Activated naive CD8-positive, alpha-beta T cell (primary cell): ENCODE measurements at regions not wholly inside any gene's neighbourhood (a gene's known extent, or its start where the extent isn't known, plus 50 kb on each side); places are given as distances from the start of the nearest gene placed in this dataset.

Source experiments
- H3K27ac Mint-ChIP-seq: one replicate; pipeline ENCODE4 v1.8.0; 2021; ENCODE audit warnings: mixed read lengths
- H3K27me3 Mint-ChIP-seq: one replicate; pipeline ENCODE4 v1.8.0; 2021; ENCODE audit warnings: mixed read lengths
- H3K36me3 Mint-ChIP-seq: one replicate; pipeline ENCODE4 v1.8.0; 2021; ENCODE audit warnings: mixed read lengths
- H3K4me1 Mint-ChIP-seq: one replicate; pipeline ENCODE4 v1.8.0; 2021; ENCODE audit warnings: low read depth, mixed read lengths
- H3K4me3 Mint-ChIP-seq: one replicate; pipeline ENCODE4 v1.8.0; 2021; ENCODE audit warnings: mild to moderate bottlenecking, mixed read lengths
- H3K9me3 Mint-ChIP-seq: one replicate; pipeline ENCODE4 v1.8.0; 2021; ENCODE audit warnings: low read depth, mixed read lengths

DNA sequence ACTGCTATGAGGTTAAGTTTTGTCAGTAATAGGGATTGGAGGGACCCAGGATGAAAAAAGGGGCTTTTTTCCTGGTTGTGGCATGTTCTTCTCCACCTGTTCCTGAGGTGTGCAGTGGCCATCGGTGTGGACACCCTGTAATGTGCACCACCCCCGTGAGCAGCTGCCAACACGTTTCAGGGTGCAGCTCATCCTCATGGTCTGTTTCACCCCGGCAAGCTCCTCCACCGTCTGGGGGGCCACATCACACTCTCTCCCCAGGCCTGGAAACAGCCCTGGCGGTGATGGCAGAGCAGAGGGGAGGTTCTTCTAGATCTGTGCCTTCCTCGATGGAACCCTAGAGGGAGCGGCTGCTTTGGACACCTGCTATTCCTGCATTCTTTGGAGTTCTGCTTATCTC lies 435.4 kb downstream of the MATN1 start:
- Mint-ChIP-seq H3K4me3 (no peak overlapping the region), H3K4me1 (peaks cover 8% of the 10 kb centered on the region), H3K36me3 (no peaks in the 10 kb centered on the region)

DNA sequence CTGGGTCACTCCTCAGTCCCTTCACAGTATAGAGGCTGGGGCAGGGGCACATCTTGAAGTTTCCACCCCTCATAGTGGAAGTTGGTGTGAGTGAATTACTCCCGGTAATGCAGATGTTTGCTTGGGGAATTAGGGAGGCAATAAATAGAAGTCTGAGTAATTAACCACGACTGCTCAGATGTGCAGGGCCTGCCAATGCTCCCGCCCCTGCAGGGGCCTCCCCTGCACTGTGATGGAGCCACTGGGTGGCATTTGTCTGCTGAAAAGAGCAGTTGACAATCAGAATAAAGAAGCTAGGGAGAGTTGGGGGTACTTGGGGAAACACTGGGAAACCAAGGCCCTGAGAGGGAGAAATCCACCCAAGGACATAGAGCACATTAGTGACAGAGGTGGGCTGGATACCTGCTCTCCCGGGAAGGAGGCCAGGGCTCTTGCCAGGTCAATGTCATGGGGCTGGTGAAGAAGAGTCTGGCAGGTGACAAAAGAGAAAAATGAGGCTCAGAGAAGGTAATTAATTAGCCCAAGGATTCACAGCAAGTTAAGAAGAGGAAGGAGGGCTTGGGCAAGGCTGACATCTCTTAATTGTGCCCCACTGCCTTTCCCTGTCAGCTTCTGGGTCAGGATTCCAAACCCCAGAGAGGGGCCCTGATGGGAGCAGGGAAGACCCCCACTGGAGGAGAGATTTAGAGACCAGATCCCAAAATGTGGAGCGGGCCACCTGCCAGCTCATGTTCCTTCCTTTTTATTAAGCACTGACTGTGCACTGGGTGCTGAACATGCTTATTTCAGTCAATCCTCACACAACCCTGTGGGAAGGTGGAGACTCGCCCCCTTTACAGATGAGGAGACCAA lies 436.2 kb downstream of the MATN1 start:
- Mint-ChIP-seq H3K4me3 (no peak overlapping the region), H3K9me3 (no peaks in the 10 kb centered on the region), H3K36me3 (no peaks in the 10 kb centered on the region), H3K27me3 (peaks cover 8% of the 10 kb centered on the region), H3K27ac (no peak overlapping the region), H3K4me1 (peaks cover 14% of the 10 kb centered on the region)

More for the DNA sequence above, 435.4 kb downstream of the MATN1 start:
- Mint-ChIP-seq H3K9me3 (no peaks in the 10 kb centered on the region), H3K27ac (no peak overlapping the region), H3K27me3 (peaks cover 8% of the 10 kb centered on the region)

DNA sequence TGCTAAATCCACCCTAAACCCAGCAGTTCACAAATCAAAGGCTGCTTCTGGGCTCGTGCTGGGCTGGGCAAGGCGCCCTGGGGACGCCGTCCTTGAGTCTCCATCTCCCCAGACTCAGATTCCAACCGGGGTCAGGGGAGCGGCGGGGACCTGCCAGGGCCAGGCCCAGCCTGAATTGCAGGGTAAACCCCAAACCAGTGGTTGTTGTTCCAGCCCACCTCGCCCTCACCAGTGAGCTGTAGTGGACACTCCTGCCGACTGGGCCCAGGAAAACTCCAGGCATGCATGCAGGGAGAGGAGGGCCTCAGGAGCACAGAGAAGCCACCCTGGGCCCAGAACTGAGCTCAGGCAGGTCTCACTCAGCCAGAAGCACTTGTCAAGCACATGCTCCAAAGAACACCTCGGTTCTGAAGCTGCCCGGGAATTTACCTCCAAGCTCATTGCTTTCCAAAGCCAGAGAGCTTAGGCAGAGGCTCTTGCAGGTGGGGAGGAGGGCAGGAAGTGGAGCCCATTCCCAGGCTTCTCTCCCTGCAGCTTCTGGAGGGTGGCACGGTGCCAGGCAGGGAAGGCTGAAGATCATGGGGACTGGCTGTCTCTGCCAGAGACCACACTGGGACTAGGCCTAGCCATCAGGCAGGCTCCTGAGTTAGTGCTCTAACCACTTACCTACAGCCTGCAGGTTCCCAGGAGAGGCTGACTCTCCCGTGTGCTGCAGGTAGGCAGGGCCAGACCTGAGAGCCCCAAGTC lies 437.0 kb downstream of the MATN1 start:
- Mint-ChIP-seq H3K4me3 (no peak overlapping the region), H3K36me3 (no peaks in the 10 kb centered on the region), H3K9me3 (no peaks in the 10 kb centered on the region), H3K4me1 (peaks cover 15% of the 10 kb centered on the region), H3K27ac (no peak overlapping the region), H3K27me3 (peaks cover 8% of the 10 kb centered on the region)

DNA sequence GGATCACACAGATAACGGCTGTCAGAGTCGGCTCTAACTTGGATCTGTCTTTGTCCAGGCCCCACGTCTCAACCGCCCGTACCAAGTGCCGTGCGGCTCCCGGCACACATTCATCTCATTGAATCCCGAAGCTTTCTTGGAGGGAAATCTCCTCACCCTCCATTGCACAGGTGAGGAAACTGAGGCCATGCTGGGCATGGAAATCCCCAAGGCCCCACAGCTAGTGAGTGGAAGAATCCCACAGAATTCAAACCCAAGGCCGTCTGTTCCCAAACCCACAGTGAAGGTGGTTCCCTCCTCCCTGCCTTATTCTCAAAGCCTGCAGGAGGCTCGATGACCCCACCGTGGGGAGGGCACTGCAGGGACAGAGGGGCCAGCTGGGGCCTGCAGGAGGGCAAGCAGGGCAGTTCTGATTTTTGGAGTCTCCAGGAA lies 437.9 kb downstream of the MATN1 start:
- Mint-ChIP-seq H3K4me3 (no peak overlapping the region), H3K4me1 (peaks cover 15% of the 10 kb centered on the region), H3K9me3 (no peaks in the 10 kb centered on the region), H3K36me3 (no peaks in the 10 kb centered on the region), H3K27me3 (peaks cover 6% of the 10 kb centered on the region), H3K27ac (no peak overlapping the region)

DNA sequence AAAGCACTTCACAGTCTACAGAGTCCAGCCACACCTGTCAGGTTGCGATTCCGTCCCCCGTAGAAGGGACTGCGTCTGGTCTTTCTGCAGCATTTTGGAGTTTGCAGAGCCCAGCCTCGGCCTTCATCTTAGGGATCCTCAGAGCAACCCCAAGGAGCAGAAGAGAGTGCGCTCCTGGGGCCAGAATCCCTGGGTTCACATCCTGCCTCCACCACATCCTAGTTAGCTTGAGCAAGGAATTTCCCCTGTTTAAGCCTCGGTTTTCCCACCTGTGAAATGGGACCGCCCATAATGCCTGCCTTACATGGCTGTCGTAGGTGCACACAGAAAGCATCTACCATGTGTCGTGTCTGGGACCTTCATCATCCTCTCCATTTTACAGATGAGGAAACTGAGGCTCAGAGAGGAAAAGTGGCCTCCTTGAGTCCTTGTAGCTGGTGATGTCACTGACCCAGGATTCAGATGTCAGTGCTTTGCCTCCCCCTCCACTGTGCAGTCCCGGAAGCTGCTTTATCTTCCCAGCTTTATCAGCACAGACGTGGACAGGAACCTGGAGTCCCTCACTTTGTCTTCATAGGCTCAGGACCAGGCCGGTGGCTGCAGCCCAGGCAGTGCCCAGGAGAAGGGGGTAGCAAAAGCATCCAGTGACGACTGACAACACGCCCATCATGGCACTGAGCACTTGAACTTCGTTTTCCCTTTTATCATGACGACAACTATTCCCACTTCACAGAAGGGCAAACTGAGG lies 438.5 kb downstream of the MATN1 start:
- no peaks in the 10 kb centered on the region for H3K36me3 Mint-ChIP-seq
- peaks cover 5% of the 10 kb centered on the region for H3K27me3 Mint-ChIP-seq
- no peak overlapping the region for H3K27ac Mint-ChIP-seq
- H3K4me3 Mint-ChIP-seq, result no peak overlapping the region
- peaks cover 15% of the 10 kb centered on the region for H3K4me1 Mint-ChIP-seq
- no peaks in the 10 kb centered on the region for H3K9me3 Mint-ChIP-seq

DNA sequence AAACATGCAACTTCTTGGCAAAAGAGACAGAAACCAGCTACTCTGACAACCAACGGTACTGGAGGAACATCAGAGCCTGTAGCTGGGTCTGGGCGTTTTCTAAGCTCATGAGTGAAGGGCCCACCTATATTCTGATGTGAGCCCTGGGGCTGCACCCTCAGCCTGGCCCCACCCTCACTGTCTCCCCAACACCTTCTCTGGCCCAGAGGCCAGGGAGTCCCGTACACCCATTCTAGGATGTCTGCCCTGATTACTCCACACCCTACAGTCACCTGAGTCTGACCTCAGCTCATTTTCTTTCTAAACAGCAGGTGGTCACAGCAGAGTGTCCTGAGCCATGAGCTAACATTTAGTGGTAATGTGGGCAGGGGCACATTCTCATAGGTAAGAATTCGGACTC lies 439.2 kb downstream of the MATN1 start:
- no peaks in the 10 kb centered on the region for H3K36me3 Mint-ChIP-seq
- no peak overlapping the region for H3K4me3 Mint-ChIP-seq
- peaks cover 15% of the 10 kb centered on the region for H3K4me1 Mint-ChIP-seq
- no peaks in the 10 kb centered on the region for H3K9me3 Mint-ChIP-seq
- H3K27me3 Mint-ChIP-seq, result peaks cover 2% of the 10 kb centered on the region
- H3K27ac Mint-ChIP-seq, result no peak overlapping the region

DNA sequence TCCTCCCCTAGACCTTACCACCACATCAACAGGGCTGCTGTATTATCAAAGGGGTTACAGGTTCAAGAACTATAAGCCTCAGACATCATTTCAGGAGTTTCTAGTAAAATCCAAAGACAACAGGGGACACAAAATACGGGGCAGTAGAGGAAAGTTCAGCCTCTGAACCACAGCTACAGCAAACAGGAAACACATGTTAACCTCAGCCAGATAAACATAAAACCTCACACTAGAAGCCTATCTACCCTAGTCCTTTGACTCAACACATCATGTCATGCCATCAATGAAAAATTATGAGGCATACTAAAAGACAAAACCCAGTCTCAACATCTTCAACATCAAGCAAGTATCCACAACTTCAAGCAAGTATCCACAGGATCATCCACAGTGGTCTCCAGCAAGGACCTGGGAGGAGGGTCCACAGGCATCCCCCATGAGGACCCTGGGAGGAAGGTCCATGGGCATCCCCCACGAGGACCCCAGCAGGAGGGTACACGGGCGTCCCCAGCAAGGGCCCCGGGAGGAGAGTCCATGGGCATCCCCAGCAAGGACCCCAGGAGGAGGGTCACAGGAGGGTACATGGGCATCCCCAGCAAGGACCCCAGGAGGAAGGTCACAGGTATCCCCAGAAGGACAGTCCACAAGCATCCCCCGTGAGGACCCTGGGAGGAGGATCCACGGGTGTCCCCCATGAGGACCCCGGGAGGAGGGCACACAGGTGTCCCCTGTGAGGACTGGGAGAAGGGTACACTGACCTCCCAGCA lies 440.0 kb downstream of the MATN1 start:
- Mint-ChIP-seq H3K36me3 (no peaks in the 10 kb centered on the region), H3K27me3 (no peaks in the 10 kb centered on the region), H3K4me3 (no peak overlapping the region), H3K27ac (no peak overlapping the region), H3K9me3 (no peaks in the 10 kb centered on the region), H3K4me1 (peaks cover 15% of the 10 kb centered on the region)

DNA sequence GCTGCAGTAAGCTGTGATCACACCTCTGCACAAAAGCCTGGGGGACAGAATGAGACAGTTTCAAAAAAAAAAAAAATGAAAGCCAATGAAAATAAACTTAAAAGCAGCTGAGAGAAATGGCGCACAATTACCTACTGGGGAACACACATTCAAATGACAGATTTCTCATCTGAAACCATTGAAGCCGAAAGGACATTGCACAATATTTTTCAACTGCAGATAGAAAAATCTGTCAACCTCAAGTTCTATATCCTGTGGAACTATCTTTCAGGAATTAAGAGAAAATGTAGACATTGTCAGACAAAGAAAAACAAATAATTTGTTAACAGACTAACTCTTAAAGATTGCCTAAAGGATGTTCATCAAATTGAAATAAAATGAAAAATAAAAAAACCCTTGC lies 442.8 kb downstream of the MATN1 start:
- Mint-ChIP-seq H3K4me3 (no peak overlapping the region), H3K27me3 (peaks cover 1% of the 10 kb centered on the region), H3K4me1 (peaks cover 15% of the 10 kb centered on the region), H3K27ac (no peak overlapping the region), H3K9me3 (no peaks in the 10 kb centered on the region), H3K36me3 (no peaks in the 10 kb centered on the region)

DNA sequence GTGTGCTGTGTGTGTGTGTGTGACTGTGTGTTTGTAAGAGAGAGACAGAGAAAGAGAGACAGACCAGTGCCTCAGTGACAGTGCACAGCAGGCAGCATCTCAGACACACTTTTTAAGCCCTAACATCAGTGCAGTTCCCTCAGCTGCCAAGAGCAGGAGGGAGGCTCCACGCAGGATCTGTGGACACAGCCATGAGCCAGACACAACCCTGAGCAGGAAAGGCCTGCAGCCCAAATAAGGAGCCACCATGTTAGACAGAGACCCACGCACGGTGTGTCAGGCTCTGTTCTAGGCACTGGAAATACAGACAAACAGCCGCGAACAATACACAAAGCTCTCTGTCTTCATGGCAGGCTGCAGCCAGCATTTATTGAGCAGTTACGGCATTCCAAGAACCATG lies 445.5 kb downstream of the MATN1 start:
- Mint-ChIP-seq H3K4me3 (no peak overlapping the region), H3K27me3 (peaks cover 3% of the 10 kb centered on the region), H3K36me3 (no peaks in the 10 kb centered on the region), H3K27ac (no peak overlapping the region), H3K9me3 (no peaks in the 10 kb centered on the region), H3K4me1 (peaks cover 7% of the 10 kb centered on the region)

DNA sequence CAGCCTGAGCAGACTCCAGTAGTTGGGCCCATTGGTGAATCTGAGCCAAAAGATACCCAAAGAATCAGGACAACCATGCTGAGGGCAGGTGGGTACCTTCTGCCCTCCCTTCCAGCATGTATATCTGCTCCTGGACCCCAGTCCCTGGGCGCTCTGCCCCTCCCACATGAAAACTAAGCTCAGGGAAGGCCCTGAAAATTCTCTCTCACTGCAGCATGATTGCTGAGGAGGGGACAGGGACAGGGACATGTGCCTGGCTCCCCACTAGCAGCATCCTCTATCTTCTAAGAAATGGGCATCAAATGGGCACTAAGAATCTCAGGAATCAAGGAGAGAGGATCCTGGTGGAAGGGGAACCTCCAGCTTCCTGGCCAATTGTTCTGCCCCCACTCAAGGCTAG lies 446.0 kb downstream of the MATN1 start:
- Mint-ChIP-seq H3K27ac (no peak overlapping the region), H3K36me3 (no peaks in the 10 kb centered on the region), H3K4me1 (peaks cover 3% of the 10 kb centered on the region), H3K4me3 (no peak overlapping the region), H3K27me3 (peaks cover 3% of the 10 kb centered on the region), H3K9me3 (no peaks in the 10 kb centered on the region)

DNA sequence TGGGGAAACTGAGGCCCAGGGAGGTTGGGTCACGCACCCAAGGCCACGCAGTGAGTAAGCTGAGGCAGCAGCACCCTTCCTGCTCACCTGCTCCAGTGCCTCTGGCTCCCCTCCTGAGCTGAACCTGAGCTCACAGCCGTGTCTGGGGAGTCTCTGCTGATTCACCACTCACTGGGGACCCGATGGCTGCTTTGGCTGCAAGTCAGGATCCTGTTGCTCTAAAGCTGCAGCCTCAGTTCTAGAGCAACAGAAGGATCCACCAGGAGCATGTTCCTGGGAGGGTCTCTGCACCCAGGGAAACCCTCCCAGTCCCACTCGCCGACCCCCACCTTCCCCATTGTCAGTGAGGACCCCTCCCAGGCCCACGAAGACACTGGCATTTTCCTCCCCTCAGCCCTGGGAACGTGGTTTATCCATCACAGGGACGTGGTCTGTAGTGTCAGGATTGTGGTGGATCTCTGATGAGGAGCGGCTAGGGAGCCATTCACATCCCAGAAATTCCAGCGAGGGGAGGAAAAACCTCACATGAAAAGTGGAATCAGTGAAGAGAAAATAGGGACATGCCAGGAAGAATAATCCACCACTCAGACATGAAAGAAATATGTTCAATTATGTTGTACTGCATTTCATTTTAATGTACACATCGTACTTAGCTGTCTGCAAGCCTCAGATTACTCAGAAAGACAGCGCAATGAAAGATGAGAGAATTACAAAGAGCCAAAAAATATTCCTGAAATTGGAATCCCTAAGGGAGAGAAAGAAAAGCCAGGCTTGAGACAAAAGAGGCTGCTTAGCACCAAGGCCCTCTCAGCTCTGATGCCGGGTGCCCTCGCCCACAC lies 447.2 kb downstream of the MATN1 start:
- Mint-ChIP-seq H3K4me3 (no peak overlapping the region), H3K27ac (no peak overlapping the region), H3K4me1 (no peaks in the 10 kb centered on the region), H3K9me3 (no peaks in the 10 kb centered on the region), H3K27me3 (peaks cover 3% of the 10 kb centered on the region), H3K36me3 (no peaks in the 10 kb centered on the region)

DNA sequence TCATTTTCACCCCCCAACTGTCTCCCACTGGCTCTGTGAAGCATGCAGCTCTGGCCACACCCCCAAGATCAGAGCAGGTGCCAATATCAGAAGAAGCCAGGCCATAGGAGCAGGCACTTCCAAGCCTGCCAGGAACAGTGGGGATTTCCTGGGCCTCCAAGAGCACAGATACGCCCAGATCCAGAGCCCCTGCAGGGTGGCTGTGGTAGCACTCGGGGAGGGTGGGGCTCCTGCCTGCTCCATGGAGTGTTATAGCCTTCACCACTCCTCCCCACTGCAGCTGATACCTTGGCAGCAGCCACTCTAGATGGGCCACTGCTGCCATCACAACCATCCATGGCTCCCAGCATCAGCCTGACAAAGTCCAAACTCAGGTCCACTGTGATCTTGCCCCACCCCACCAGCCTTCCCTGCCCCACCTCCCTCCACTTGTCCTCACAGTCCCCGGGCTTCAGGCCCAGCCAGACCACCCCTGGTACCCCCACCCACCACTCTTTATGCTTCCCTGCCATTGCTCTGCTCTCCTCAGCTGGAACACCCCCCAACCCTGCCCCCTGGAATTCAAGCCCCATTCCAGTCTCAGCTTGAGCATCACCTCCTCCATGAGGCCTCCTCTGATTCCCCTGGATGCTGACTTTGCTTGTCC lies 448.3 kb downstream of the MATN1 start:
- Mint-ChIP-seq H3K9me3 (no peaks in the 10 kb centered on the region), H3K27ac (no peak overlapping the region), H3K27me3 (peaks cover 3% of the 10 kb centered on the region), H3K36me3 (no peaks in the 10 kb centered on the region), H3K4me3 (no peak overlapping the region), H3K4me1 (no peaks in the 10 kb centered on the region)

DNA sequence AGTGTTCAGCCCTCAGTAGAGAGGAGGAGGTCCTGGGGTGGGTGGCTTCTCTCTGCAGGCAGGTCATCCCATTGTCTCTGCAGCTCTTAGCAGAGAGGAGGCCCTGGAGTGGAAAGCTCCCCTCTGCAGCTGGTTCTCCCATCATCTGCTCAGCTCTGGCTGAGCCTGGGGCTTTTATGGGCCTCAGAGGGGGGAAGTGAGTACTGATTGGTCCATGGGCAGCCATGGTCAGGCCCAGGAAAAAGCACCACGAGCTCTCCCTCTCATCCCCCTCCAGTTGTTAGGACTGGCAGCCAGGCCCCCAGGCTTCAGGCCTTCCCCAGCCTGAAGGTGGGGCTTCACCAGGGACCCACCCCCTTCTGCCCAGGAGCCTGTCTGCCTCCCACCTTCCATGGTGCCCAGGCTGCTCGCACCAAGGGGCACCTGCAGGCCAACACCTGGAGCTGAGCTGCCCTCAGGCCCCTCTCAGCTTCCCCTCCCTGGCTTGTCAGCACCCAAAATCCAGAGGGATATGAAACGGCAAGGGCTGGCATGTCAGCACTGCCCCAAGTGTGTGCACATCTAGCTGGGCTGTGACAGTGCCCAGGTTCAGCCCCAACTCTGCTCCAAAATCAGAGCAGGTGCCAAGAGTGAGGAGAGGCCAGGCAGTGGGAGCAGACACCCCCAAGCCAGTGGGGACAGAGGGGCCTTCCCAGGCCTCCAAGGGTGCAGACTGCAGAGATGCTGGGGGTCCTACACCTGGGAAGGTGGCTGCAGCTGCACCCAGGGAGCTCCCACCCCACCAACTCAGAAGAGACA lies 449.0 kb downstream of the MATN1 start:
- no peak overlapping the region for H3K4me3 Mint-ChIP-seq
- H3K4me1 Mint-ChIP-seq, result no peaks in the 10 kb centered on the region
- no peak overlapping the region for H3K27ac Mint-ChIP-seq
- H3K27me3 Mint-ChIP-seq, result peaks cover 3% of the 10 kb centered on the region
- no peaks in the 10 kb centered on the region for H3K36me3 Mint-ChIP-seq
- H3K9me3 Mint-ChIP-seq, result no peaks in the 10 kb centered on the region
